Stomach (tissue), 4 donors: ENCODE measurements at regions not wholly inside any gene's neighbourhood (a gene's known extent, or its start where the extent isn't known, plus 50 kb on each side); places are given as distances from the start of the nearest gene placed in this dataset.

ENCODE experiments used
- EP300 ChIP-seq: sonication (generic); formaldehyde crosslinking; IDR thresholded peaks from one replicate; pipeline ENCODE4 v1.6.1; 2017; ENCODE audit warnings: antibody characterized with exemption
- POLR2A ChIP-seq, 4 donors: fragments of 450-650 bp; IDR thresholded peaks; one replicate each; pipeline ENCODE4 v1.6.1; 2016; ENCODE audit warnings: antibody characterized with exemption in 4 of 4, control low read depth in 2 of 4, mild to moderate bottlenecking in 1 of 4, moderate library complexity in 1 of 4
- POLR2AphosphoS5 ChIP-seq, 3 donors: sonication (generic); formaldehyde crosslinking; IDR thresholded peaks; one replicate each; pipeline ENCODE4 v1.6.1; 2016; ENCODE audit warnings: antibody characterized with exemption in 3 of 3
- TF ChIP-seq, protein P1 (sequence below), 7 experiments: fragments of 450-650 bp in 4 of 7; fragments of 200-600 bp in 3 of 7; sonication (generic) in 3 of 7; IDR thresholded peaks; one replicate each; pipeline ENCODE4 v1.5.1; 2016 to 2019; ENCODE audit warnings: antibody characterized with exemption in 7 of 7, control low read depth in 2 of 7, mild to moderate bottlenecking in 1 of 7

DNA sequence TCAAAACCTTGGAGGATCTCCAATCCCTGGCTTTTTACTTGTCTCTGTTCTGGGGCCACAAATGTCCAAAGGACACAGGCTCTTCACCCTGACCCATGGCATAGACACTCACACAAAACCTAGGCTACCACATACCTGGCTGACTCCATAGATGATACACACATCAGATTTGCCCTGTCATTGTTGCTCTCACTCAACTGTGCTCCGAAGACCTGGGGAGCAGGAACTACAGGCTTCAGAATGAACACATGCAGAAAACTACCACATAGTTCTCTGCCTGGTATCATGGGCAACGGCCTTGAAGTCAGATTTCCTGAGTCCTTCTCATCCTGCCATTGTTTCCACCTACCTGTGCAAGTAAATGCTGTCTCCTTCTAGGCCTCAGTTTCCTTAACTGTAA, 226.2 kb downstream of the KIF4B start:
- TF ChIP-seq, protein P1, sequence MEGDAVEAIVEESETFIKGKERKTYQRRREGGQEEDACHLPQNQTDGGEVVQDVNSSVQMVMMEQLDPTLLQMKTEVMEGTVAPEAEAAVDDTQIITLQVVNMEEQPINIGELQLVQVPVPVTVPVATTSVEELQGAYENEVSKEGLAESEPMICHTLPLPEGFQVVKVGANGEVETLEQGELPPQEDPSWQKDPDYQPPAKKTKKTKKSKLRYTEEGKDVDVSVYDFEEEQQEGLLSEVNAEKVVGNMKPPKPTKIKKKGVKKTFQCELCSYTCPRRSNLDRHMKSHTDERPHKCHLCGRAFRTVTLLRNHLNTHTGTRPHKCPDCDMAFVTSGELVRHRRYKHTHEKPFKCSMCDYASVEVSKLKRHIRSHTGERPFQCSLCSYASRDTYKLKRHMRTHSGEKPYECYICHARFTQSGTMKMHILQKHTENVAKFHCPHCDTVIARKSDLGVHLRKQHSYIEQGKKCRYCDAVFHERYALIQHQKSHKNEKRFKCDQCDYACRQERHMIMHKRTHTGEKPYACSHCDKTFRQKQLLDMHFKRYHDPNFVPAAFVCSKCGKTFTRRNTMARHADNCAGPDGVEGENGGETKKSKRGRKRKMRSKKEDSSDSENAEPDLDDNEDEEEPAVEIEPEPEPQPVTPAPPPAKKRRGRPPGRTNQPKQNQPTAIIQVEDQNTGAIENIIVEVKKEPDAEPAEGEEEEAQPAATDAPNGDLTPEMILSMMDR (IDR thresholded peaks at IDR 0.05) = no peak
- TF ChIP-seq POLR2A (IDR thresholded peaks at IDR 0.05) (no peak), POLR2AphosphoS5 (IDR thresholded peaks at IDR 0.05) (no peak), EP300 (no peak)
